H1 (cell line): ENCODE measurements at regions not wholly inside any gene's neighbourhood (a gene's known extent, or its start where the extent isn't known, plus 50 kb on each side); places are given as distances from the start of the nearest gene placed in this dataset.

Experiments
- ASH2L ChIP-seq: fragments of 200-600, 300-600 bp; sonication (generic); IDR thresholded peaks from one replicate; pipeline ENCODE4 v1.7.1; 2017; ENCODE audit warnings: low read length
- CBX5 ChIP-seq: fragments of 300-800, 300-1000 bp; sonication (generic); IDR thresholded peaks from 2 replicates; pipeline ENCODE4 v1.7.1; 2016; ENCODE audit warnings: antibody characterized with exemption, low read length, low read depth
- CBX8 ChIP-seq: fragments of 300-800, 300-1000 bp; sonication (generic); IDR thresholded peaks from 2 replicates; pipeline ENCODE4 v1.7.1; 2016; ENCODE audit warnings: low read depth, low read length, borderline replicate concordance
- KDM4A ChIP-seq: IDR thresholded peaks from one replicate; pipeline ENCODE4 v1.7.1; 2012; ENCODE audit warnings: low read depth, mild to moderate bottlenecking, moderate library complexity, low read length, inconsistent platforms; ENCODE audit not compliant: severe bottlenecking
- NANOG ChIP-seq: IDR thresholded peaks from 2 replicates; pipeline ENCODE4 v1.6.1; 2011; ENCODE audit warnings: low read length, low read depth, mild to moderate bottlenecking, inconsistent platforms; ENCODE audit not compliant: insufficient read depth, poor library complexity, severe bottlenecking
- POLR2AphosphoS5 ChIP-seq: IDR thresholded peaks from 2 replicates; pipeline ENCODE4 v1.6.1; 2011; ENCODE audit warnings: low read depth, low read length
- RBBP5 ChIP-seq: IDR thresholded peaks from 2 replicates; pipeline ENCODE4 v1.7.1; 2012; ENCODE audit warnings: low read depth, mild to moderate bottlenecking, inconsistent platforms, low read length, moderate library complexity, borderline replicate concordance
- RXRA ChIP-seq: IDR thresholded peaks from 2 replicates; pipeline ENCODE4 v1.6.1; 2011; ENCODE audit warnings: low read depth, mild to moderate bottlenecking, low read length, moderate library complexity; ENCODE audit not compliant: insufficient read depth
- SIN3A ChIP-seq, 2 experiments: IDR thresholded peaks in 1 of 2; conservative IDR thresholded peaks in 1 of 2; 2 replicates each; pipeline ENCODE4 v1.6.1; 2011 to 2012; ENCODE audit warnings: low read length in 2 of 2, improper control_type of control experiment in 1 of 2, low read depth in 1 of 2, mild to moderate bottlenecking in 1 of 2
- SIRT6 ChIP-seq: IDR thresholded peaks from one replicate; pipeline ENCODE4 v1.7.1; 2012; ENCODE audit warnings: low read length, inconsistent platforms
- SRF ChIP-seq: IDR thresholded peaks from 2 replicates; pipeline ENCODE4 v1.6.1; 2011; ENCODE audit warnings: mild to moderate bottlenecking, low read depth, low read length, moderate library complexity
- TBP ChIP-seq: IDR thresholded peaks from 2 replicates; pipeline ENCODE4 v1.6.1; 2011; ENCODE audit warnings: low read depth, low read length, improper control_type of control experiment
- TF ChIP-seq, protein P1 (sequence below): fragments of 300-600 bp; sonication (generic); IDR thresholded peaks from 2 replicates; pipeline ENCODE4 v1.7.1; 2012; ENCODE audit warnings: low read length, moderate library complexity, mild to moderate bottlenecking, inconsistent platforms; ENCODE audit not compliant: insufficient replicate concordance

DNA sequence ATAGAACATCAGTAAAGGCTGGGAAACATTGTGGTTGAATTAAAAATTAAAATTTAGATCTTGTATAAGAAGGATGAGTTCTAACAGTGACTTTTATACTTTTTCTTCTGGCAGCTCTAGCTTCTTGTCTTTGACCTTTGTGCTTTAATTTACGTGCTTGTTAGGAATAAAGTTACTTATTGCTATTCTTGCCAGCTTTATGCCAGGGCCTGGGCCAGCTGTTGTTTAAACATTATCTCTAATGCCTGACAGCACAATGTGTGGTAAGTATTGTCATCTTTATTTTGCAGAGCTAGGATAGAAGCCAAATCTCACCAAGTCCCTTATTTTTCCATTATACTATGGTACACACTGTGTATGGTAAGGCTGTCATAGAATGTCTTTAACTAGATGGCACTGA is 766.7 kb upstream of the GOLIM4 start (continued):
- TF ChIP-seq, protein P1, sequence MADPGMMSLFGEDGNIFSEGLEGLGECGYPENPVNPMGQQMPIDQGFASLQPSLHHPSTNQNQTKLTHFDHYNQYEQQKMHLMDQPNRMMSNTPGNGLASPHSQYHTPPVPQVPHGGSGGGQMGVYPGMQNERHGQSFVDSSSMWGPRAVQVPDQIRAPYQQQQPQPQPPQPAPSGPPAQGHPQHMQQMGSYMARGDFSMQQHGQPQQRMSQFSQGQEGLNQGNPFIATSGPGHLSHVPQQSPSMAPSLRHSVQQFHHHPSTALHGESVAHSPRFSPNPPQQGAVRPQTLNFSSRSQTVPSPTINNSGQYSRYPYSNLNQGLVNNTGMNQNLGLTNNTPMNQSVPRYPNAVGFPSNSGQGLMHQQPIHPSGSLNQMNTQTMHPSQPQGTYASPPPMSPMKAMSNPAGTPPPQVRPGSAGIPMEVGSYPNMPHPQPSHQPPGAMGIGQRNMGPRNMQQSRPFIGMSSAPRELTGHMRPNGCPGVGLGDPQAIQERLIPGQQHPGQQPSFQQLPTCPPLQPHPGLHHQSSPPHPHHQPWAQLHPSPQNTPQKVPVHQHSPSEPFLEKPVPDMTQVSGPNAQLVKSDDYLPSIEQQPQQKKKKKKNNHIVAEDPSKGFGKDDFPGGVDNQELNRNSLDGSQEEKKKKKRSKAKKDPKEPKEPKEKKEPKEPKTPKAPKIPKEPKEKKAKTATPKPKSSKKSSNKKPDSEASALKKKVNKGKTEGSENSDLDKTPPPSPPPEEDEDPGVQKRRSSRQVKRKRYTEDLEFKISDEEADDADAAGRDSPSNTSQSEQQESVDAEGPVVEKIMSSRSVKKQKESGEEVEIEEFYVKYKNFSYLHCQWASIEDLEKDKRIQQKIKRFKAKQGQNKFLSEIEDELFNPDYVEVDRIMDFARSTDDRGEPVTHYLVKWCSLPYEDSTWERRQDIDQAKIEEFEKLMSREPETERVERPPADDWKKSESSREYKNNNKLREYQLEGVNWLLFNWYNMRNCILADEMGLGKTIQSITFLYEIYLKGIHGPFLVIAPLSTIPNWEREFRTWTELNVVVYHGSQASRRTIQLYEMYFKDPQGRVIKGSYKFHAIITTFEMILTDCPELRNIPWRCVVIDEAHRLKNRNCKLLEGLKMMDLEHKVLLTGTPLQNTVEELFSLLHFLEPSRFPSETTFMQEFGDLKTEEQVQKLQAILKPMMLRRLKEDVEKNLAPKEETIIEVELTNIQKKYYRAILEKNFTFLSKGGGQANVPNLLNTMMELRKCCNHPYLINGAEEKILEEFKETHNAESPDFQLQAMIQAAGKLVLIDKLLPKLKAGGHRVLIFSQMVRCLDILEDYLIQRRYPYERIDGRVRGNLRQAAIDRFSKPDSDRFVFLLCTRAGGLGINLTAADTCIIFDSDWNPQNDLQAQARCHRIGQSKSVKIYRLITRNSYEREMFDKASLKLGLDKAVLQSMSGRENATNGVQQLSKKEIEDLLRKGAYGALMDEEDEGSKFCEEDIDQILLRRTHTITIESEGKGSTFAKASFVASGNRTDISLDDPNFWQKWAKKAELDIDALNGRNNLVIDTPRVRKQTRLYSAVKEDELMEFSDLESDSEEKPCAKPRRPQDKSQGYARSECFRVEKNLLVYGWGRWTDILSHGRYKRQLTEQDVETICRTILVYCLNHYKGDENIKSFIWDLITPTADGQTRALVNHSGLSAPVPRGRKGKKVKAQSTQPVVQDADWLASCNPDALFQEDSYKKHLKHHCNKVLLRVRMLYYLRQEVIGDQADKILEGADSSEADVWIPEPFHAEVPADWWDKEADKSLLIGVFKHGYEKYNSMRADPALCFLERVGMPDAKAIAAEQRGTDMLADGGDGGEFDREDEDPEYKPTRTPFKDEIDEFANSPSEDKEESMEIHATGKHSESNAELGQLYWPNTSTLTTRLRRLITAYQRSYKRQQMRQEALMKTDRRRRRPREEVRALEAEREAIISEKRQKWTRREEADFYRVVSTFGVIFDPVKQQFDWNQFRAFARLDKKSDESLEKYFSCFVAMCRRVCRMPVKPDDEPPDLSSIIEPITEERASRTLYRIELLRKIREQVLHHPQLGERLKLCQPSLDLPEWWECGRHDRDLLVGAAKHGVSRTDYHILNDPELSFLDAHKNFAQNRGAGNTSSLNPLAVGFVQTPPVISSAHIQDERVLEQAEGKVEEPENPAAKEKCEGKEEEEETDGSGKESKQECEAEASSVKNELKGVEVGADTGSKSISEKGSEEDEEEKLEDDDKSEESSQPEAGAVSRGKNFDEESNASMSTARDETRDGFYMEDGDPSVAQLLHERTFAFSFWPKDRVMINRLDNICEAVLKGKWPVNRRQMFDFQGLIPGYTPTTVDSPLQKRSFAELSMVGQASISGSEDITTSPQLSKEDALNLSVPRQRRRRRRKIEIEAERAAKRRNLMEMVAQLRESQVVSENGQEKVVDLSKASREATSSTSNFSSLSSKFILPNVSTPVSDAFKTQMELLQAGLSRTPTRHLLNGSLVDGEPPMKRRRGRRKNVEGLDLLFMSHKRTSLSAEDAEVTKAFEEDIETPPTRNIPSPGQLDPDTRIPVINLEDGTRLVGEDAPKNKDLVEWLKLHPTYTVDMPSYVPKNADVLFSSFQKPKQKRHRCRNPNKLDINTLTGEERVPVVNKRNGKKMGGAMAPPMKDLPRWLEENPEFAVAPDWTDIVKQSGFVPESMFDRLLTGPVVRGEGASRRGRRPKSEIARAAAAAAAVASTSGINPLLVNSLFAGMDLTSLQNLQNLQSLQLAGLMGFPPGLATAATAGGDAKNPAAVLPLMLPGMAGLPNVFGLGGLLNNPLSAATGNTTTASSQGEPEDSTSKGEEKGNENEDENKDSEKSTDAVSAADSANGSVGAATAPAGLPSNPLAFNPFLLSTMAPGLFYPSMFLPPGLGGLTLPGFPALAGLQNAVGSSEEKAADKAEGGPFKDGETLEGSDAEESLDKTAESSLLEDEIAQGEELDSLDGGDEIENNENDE = no peak
- no peak for TF ChIP-seq SIRT6
- TF ChIP-seq RBBP5 = no peak
- TF ChIP-seq SIN3A (conservative IDR thresholded peaks at IDR 0.05 in 1 of 2, IDR thresholded peaks at IDR 0.05 in 1 of 2; ENCODE audit: low read depth in 1 of 2, low read length in 2 of 2) = no peak
- no peak for TF ChIP-seq RXRA
- no peak for TF ChIP-seq KDM4A
- no peak for TF ChIP-seq CBX5
- TF ChIP-seq ASH2L = no peak
- no peak for TF ChIP-seq TBP
- no peak for TF ChIP-seq SRF
- TF ChIP-seq CBX8 = no peak
- no peak for TF ChIP-seq POLR2AphosphoS5
- TF ChIP-seq NANOG = no peak
